ENCODE measurements at regions not wholly inside any gene's neighbourhood (a gene's known extent, or its start where the extent isn't known, plus 50 kb on each side); places are given as distances from the start of the nearest gene placed in this dataset.

GRCh38 chr4:170667814-170668213 is 578.1 kb upstream of the AADAT start:
- TF ChIP-seq POLR2A (IDR thresholded peaks at IDR 0.05) (no peak), CTCF (IDR thresholded peaks at IDR 0.05) (no peak)

Data from esophagus squamous epithelium (tissue), 4 donors.